ENCODE measurements at regions not wholly inside any gene's neighbourhood (a gene's known extent, or its start where the extent isn't known, plus 50 kb on each side); places are given as distances from the start of the nearest gene placed in this dataset.

- no peak for TF ChIP-seq CTCF (IDR thresholded peaks at IDR 0.05; ENCODE audit: low read depth, low read length)
- TF ChIP-seq POLR2A (IDR thresholded peaks at IDR 0.05; ENCODE audit: extremely low read depth, insufficient read length) = no peak
- TF ChIP-seq MAX (IDR thresholded peaks at IDR 0.05; ENCODE audit: low read depth, low read length) = no peak
- TF ChIP-seq MYC (IDR thresholded peaks at IDR 0.05; ENCODE audit: low read depth, low read length) = no peak
Measured at GRCh38 chr5:85849411-85849810, 768.3 kb upstream of the COX7C start.

Measured in NB4 (cell line).